ENCODE measurements at regions not wholly inside any gene's neighbourhood (a gene's known extent, or its start where the extent isn't known, plus 50 kb on each side); places are given as distances from the start of the nearest gene placed in this dataset.

DNA sequence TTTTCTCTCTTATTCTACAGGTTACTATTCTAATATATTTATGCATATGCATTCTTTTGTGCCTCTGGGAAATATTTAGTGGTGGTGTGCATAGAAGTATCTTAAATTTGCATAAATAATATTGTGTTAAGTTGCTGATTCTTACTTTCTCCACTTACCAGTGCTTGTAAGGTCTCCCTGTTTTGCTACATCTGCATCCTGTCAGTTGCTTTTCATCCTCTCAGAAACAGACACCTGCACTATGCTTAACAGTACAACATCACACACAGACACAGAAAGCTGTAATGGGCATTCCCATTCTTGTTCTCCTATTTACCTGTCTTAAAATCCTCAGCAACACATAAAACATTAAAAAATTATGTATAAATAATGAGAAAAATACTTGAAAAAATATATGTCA, 713.3 kb upstream of the RGMB start:
- Mint-ChIP-seq H3K4me1 (no peaks in the 10 kb centered on the region), H3K36me3 (ENCODE audit: low read depth) (no peaks in the 10 kb centered on the region), H3K27ac (no peak overlapping the region), H3K4me3 (no peak overlapping the region), H3K27me3 (ENCODE audit: low read depth) (no peaks in the 10 kb centered on the region), H3K9me3 (no peaks in the 10 kb centered on the region)
- TF ChIP-seq, protein P1, sequence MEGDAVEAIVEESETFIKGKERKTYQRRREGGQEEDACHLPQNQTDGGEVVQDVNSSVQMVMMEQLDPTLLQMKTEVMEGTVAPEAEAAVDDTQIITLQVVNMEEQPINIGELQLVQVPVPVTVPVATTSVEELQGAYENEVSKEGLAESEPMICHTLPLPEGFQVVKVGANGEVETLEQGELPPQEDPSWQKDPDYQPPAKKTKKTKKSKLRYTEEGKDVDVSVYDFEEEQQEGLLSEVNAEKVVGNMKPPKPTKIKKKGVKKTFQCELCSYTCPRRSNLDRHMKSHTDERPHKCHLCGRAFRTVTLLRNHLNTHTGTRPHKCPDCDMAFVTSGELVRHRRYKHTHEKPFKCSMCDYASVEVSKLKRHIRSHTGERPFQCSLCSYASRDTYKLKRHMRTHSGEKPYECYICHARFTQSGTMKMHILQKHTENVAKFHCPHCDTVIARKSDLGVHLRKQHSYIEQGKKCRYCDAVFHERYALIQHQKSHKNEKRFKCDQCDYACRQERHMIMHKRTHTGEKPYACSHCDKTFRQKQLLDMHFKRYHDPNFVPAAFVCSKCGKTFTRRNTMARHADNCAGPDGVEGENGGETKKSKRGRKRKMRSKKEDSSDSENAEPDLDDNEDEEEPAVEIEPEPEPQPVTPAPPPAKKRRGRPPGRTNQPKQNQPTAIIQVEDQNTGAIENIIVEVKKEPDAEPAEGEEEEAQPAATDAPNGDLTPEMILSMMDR (IDR thresholded peaks at IDR 0.05; ENCODE audit: unreplicated experiment in 3 of 3), result no peak

DNA sequence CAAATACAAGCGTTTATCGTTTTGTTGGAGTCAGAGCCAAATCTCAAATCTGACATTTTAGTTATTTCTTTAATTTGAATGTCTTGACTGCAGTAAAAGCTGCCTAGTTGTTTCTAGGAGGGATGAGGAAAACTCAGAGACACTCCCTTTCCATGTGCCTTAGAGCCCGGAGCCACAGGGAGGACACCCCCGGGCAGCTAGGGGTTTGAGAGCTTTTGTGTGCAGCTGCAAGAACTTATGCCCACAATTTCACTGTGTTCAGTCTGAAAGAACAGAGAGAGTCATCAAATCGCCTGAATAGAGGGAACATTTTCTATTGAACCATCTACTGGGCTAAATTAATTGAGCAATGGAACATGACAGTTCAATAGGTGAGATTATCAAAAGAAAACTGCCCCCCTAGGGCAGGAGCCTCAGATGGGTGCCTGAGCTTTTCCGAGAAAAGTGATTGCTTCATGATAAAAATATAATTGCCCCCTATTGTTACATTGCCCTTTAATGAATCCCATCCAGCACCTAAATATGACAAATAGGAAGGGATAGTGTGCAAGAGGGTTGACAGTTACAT, 709.3 kb upstream of the RGMB start:
- no peak overlapping the region for H3K27ac Mint-ChIP-seq
- no peaks in the 10 kb centered on the region for H3K9me3 Mint-ChIP-seq
- H3K36me3 Mint-ChIP-seq (ENCODE audit: low read depth), result no peaks in the 10 kb centered on the region
- no peaks in the 10 kb centered on the region for H3K27me3 Mint-ChIP-seq (ENCODE audit: low read depth)
- H3K4me1 Mint-ChIP-seq, result no peaks in the 10 kb centered on the region
- H3K4me3 Mint-ChIP-seq, result no peak overlapping the region
- TF ChIP-seq, protein P1 (IDR thresholded peaks at IDR 0.05; ENCODE audit: unreplicated experiment in 3 of 3), result no peak

DNA sequence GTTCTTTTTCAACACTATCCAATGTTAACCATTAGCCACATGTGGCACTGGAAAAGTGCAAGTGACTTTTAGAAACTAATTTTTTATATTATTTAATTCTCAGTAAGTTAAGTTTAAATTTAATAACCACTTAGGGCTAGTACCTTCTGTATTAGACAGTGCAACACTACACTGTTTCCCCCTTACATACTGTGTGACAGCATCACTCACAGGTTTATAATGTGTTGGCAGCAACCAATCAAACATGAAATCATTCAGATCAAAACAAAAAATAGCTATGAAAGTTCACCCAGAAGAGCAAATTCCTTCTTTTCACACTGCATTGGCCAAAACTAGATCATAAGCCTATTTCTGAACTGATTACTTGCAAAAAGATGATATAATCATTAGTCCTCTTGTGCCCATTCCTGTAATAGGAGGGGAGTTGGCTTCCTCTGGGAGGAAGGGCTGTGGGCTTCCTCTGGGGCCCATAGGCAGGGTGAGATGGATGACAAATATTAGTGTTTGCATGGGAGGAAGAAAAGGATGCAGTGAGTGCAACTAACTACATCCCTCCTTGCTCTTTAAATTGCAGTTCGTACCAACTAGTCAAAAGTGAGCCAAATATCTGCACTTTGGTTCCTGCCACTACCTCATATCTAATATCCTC, 708.1 kb upstream of the RGMB start:
- no peaks in the 10 kb centered on the region for H3K4me1 Mint-ChIP-seq

DNA sequence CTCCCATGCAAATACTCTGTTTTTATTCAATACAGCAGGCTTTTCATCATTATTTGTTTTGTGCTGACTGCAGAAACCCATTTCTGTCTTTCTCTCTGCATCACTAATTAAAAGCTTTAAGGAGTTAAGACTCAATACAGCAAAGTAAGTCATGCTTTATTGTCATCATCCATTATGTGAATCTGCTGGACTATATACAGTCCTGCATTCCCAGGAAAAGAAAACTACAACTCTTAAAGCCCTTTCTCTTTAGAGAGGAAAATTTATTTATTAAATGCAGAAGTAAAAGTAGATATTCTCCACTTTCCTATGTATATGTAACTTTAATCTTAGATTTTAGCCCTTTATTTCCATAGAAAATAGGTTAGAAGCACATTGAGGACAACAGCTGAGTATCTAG, 706.6 kb upstream of the RGMB start:
- H3K27me3 Mint-ChIP-seq (ENCODE audit: low read depth), result no peaks in the 10 kb centered on the region
- H3K9me3 Mint-ChIP-seq, result no peaks in the 10 kb centered on the region
- no peaks in the 10 kb centered on the region for H3K36me3 Mint-ChIP-seq (ENCODE audit: low read depth)
- H3K27ac Mint-ChIP-seq, result no peak overlapping the region
- no peaks in the 10 kb centered on the region for H3K4me1 Mint-ChIP-seq
- TF ChIP-seq, protein P1 (IDR thresholded peaks at IDR 0.05; ENCODE audit: unreplicated experiment in 3 of 3), result no peak
- no peak overlapping the region for H3K4me3 Mint-ChIP-seq

More for the DNA sequence above, 708.1 kb upstream of the RGMB start:
- TF ChIP-seq, protein P1 (IDR thresholded peaks at IDR 0.05; ENCODE audit: unreplicated experiment in 3 of 3), result no peak
- H3K36me3 Mint-ChIP-seq (ENCODE audit: low read depth), result no peaks in the 10 kb centered on the region
- no peaks in the 10 kb centered on the region for H3K9me3 Mint-ChIP-seq
- H3K27me3 Mint-ChIP-seq (ENCODE audit: low read depth), result no peaks in the 10 kb centered on the region
- H3K27ac Mint-ChIP-seq, result no peak overlapping the region
- H3K4me3 Mint-ChIP-seq, result no peak overlapping the region

DNA sequence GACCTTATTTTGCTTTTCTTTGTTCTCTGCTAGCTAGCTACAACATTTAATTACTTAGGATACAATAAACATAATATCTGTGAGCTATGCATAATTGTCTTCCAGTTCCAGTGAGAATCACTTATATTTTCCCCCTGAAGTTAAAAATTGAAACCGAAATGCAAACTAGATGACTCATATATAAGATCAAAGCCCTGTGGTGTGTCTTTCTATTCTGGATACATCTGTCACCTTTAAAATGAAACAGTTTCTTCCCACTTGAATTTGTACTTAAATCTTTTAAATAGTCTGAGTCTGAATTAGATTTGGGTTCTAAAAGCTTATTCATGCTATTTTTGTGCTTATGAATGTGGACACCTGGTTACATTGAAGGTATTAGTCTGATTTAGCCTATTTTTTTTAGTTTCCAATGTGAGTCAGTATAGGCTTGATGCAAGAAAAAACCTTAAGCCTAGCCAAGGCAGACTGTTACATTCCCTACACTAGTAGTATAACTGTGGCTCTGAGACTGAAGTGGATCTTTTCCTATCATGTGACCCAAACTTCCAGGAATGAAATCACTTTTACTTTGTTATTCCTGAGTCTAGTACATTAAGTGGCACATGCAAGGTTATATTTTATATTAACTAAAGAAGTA, 703.5 kb upstream of the RGMB start:
- TF ChIP-seq, protein P1 (IDR thresholded peaks at IDR 0.05; ENCODE audit: unreplicated experiment in 3 of 3), result no peak
- Mint-ChIP-seq H3K27ac (no peak overlapping the region), H3K27me3 (ENCODE audit: low read depth) (no peaks in the 10 kb centered on the region), H3K9me3 (no peaks in the 10 kb centered on the region), H3K4me1 (no peaks in the 10 kb centered on the region), H3K4me3 (no peak overlapping the region), H3K36me3 (ENCODE audit: low read depth) (no peaks in the 10 kb centered on the region)
